ENCODE measurements at regions not wholly inside any gene's neighbourhood (a gene's known extent, or its start where the extent isn't known, plus 50 kb on each side); places are given as distances from the start of the nearest gene placed in this dataset.
A peak's percentile ranks its signal among the peaks of the same experiment; 100 is the strongest.
"Not testable (repeated sequence)": the region's sequence is repeated elsewhere in the genome, so short reads cannot be mapped to it uniquely, and the experiment has no call there.

- no peak overlapping the region for H3K4me3 ChIP-seq
- 90% methylated on average over 8 of the region's 8 CpGs for WGBS (ENCODE audit: low lambda C conversion rate, missing lambda C conversion rate)
- H2AFZ ChIP-seq: no peak overlapping the region
- TF ChIP-seq EZH2phosphoT487 (IDR thresholded peaks at IDR 0.05; ENCODE audit: low read depth, severe bottlenecking, unreplicated experiment): no peak
- TF ChIP-seq, protein P1, sequence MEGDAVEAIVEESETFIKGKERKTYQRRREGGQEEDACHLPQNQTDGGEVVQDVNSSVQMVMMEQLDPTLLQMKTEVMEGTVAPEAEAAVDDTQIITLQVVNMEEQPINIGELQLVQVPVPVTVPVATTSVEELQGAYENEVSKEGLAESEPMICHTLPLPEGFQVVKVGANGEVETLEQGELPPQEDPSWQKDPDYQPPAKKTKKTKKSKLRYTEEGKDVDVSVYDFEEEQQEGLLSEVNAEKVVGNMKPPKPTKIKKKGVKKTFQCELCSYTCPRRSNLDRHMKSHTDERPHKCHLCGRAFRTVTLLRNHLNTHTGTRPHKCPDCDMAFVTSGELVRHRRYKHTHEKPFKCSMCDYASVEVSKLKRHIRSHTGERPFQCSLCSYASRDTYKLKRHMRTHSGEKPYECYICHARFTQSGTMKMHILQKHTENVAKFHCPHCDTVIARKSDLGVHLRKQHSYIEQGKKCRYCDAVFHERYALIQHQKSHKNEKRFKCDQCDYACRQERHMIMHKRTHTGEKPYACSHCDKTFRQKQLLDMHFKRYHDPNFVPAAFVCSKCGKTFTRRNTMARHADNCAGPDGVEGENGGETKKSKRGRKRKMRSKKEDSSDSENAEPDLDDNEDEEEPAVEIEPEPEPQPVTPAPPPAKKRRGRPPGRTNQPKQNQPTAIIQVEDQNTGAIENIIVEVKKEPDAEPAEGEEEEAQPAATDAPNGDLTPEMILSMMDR (IDR thresholded peaks at IDR 0.05; ENCODE audit: poor library complexity): no peak
- no peak for TF ChIP-seq EZH2 (IDR thresholded peaks at IDR 0.05; ENCODE audit: borderline replicate concordance)
- no peak overlapping the region for H3K27ac ChIP-seq
- no peaks in the 10 kb centered on the region for H3K4me1 ChIP-seq (ENCODE audit: insufficient read depth)
- H3K36me3 ChIP-seq (replicated peaks; ENCODE audit: insufficient read depth, low read depth): no peaks in the 10 kb centered on the region
- no peaks in the 10 kb centered on the region for H3K9me2 ChIP-seq (replicated peaks; ENCODE audit: insufficient read depth)
- H3K4me2 ChIP-seq: no peak overlapping the region
- no peak for DNase-seq (ENCODE audit: low spot score)
- no peaks in the 10 kb centered on the region for H3K9me3 ChIP-seq (ENCODE audit: low read depth)
- no peaks in the 10 kb centered on the region for H3K27me3 ChIP-seq
- no peaks in the 10 kb centered on the region for H3K79me2 ChIP-seq
- no peaks in the 10 kb centered on the region for H4K20me1 ChIP-seq (ENCODE audit: insufficient read depth, poor library complexity, severe bottlenecking)
Measured at GRCh38 chrX:27222661-27223060, 240.5 kb downstream of the PPP4R3C start.

- no peaks in the 10 kb centered on the region for H3K36me3 ChIP-seq (replicated peaks; ENCODE audit: insufficient read depth, low read depth)
- H3K9me3 ChIP-seq (ENCODE audit: low read depth): no peaks in the 10 kb centered on the region
- no peak overlapping the region for H3K4me3 ChIP-seq
- H4K20me1 ChIP-seq (ENCODE audit: insufficient read depth, poor library complexity, severe bottlenecking): no peaks in the 10 kb centered on the region
- H3K79me2 ChIP-seq: no peaks in the 10 kb centered on the region
- H3K27me3 ChIP-seq: no peaks in the 10 kb centered on the region
- H3K27ac ChIP-seq: no peak overlapping the region
- TF ChIP-seq EZH2phosphoT487 (IDR thresholded peaks at IDR 0.05; ENCODE audit: low read depth, severe bottlenecking, unreplicated experiment): no peak
- no peak for TF ChIP-seq EZH2 (IDR thresholded peaks at IDR 0.05; ENCODE audit: borderline replicate concordance)
- TF ChIP-seq, protein P1 (IDR thresholded peaks at IDR 0.05; ENCODE audit: poor library complexity): peak; percentile 58
- no peaks in the 10 kb centered on the region for H3K9me2 ChIP-seq (replicated peaks; ENCODE audit: insufficient read depth)
- peak; percentile 31 for DNase-seq (ENCODE audit: low spot score)
- no peaks in the 10 kb centered on the region for H3K4me1 ChIP-seq (ENCODE audit: insufficient read depth)
- no peak overlapping the region for H2AFZ ChIP-seq
- H3K4me2 ChIP-seq: no peak overlapping the region
- 41% methylated on average over 5 of the region's 5 CpGs for WGBS (ENCODE audit: low lambda C conversion rate, missing lambda C conversion rate)
Measured at GRCh38 chrX:27186671-27187070, 276.5 kb downstream of the PPP4R3C start.

DNA sequence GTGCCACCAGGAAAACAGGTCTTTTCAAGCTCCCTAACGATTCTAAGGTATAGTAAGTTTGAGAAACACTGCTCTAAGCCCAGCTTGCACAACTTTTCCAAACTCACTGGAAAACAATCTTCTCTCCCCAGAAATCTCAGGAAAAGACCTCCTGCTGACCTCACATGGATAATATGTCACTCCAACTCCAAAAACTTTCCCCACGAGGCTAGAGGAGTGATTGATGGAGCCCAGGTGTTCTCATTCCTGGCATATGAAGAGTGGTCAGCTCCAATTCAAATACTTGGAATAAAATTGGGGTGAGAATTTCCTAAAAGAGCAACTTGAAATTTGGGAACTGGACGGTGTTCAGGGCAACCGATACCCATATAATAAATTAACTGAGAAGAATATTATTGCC is 299.9 kb downstream of the PPP4R3C start:
- no peak for DNase-seq (ENCODE audit: low spot score)
- Histone ChIP-seq H3K9me3 (ENCODE audit: low read depth) (no peaks in the 10 kb centered on the region), H3K79me2 (no peaks in the 10 kb centered on the region), H3K27me3 (no peaks in the 10 kb centered on the region), H3K36me3 (replicated peaks; ENCODE audit: insufficient read depth, low read depth) (no peaks in the 10 kb centered on the region), H2AFZ (no peak overlapping the region), H4K20me1 (ENCODE audit: insufficient read depth, poor library complexity, severe bottlenecking) (no peaks in the 10 kb centered on the region), H3K9me2 (replicated peaks; ENCODE audit: insufficient read depth) (no peaks in the 10 kb centered on the region), H3K4me1 (ENCODE audit: insufficient read depth) (no peaks in the 10 kb centered on the region), H3K4me2 (no peak overlapping the region), H3K27ac (no peak overlapping the region), H3K4me3 (no peak overlapping the region)
- no peak for TF ChIP-seq EZH2phosphoT487 (IDR thresholded peaks at IDR 0.05; ENCODE audit: low read depth, severe bottlenecking, unreplicated experiment)
- no peak for TF ChIP-seq EZH2 (IDR thresholded peaks at IDR 0.05; ENCODE audit: borderline replicate concordance)
- TF ChIP-seq, protein P1 (IDR thresholded peaks at IDR 0.05; ENCODE audit: poor library complexity): no peak
- WGBS (ENCODE audit: low lambda C conversion rate, missing lambda C conversion rate): 56% methylated on average over 4 of the region's 4 CpGs

- Histone ChIP-seq H3K79me2 (no peaks in the 10 kb centered on the region), H3K4me3 (no peak overlapping the region), H3K9me2 (replicated peaks; ENCODE audit: insufficient read depth) (no peaks in the 10 kb centered on the region), H3K4me2 (no peak overlapping the region), H3K27ac (no peak overlapping the region), H4K20me1 (ENCODE audit: insufficient read depth, poor library complexity, severe bottlenecking) (no peaks in the 10 kb centered on the region), H3K27me3 (no peaks in the 10 kb centered on the region), H3K4me1 (ENCODE audit: insufficient read depth) (no peaks in the 10 kb centered on the region), H2AFZ (no peak overlapping the region), H3K36me3 (replicated peaks; ENCODE audit: insufficient read depth, low read depth) (no peaks in the 10 kb centered on the region), H3K9me3 (ENCODE audit: low read depth) (no peaks in the 10 kb centered on the region)
- 75% methylated on average over 1 of the region's 1 CpG for WGBS (ENCODE audit: low lambda C conversion rate, missing lambda C conversion rate)
- TF ChIP-seq, protein P1 (IDR thresholded peaks at IDR 0.05; ENCODE audit: poor library complexity): no peak
- TF ChIP-seq EZH2phosphoT487 (IDR thresholded peaks at IDR 0.05; ENCODE audit: low read depth, severe bottlenecking, unreplicated experiment): no peak
- TF ChIP-seq EZH2 (IDR thresholded peaks at IDR 0.05; ENCODE audit: borderline replicate concordance): no peak
- no peak for DNase-seq (ENCODE audit: low spot score)
Measured at GRCh38 chrX:27162496-27162895, 300.6 kb downstream of the PPP4R3C start.

DNA sequence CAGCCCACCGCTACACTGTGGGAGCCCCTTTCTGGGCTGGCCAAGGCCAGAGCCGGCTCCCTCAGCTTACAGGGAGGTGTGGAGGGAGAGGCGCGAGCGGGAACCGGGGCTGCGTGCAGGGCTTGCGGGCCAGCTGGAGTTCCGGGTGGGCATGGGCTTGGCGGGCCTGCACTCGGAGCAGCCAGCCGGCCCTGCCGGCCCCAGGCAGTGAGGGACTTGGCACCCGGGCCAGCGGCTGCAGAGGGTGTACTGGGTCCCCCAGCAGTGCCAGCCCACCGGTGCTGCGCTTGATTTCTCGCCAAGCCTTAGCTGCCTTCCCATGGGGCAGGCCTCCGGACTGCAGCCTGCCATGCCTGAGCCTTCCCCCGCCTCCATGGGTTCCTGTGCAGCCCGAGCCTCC is 306.2 kb downstream of the PPP4R3C start:
- not testable (repeated sequence) for H2AFZ ChIP-seq; H3K79me2 ChIP-seq; H3K9me2 ChIP-seq (replicated peaks; ENCODE audit: insufficient read depth); H4K20me1 ChIP-seq (ENCODE audit: insufficient read depth, poor library complexity, severe bottlenecking); H3K36me3 ChIP-seq (replicated peaks; ENCODE audit: insufficient read depth, low read depth); H3K27me3 ChIP-seq; H3K27ac ChIP-seq; DNase-seq (ENCODE audit: low spot score); H3K4me1 ChIP-seq (ENCODE audit: insufficient read depth); H3K4me3 ChIP-seq; H3K9me3 ChIP-seq (ENCODE audit: low read depth); H3K4me2 ChIP-seq
- WGBS (ENCODE audit: low lambda C conversion rate, missing lambda C conversion rate): 93% methylated on average over 19 of the region's 21 CpGs
